Left lung (tissue), 4 donors: ENCODE measurements at regions not wholly inside any gene's neighbourhood (a gene's known extent, or its start where the extent isn't known, plus 50 kb on each side); places are given as distances from the start of the nearest gene placed in this dataset.

Source experiments
- ATAC-seq: fragments of 200-7000 bp; cut with Tn5 transposase; one replicate; pipeline ENCODE4 v1.9.1; 2020; ENCODE audit warnings: moderate library complexity
- DNase-seq, 4 donors: peaks; one replicate each; pipeline ENCODE4 v3.0.0-alpha.2; 2013 to 2020
- H3K27ac ChIP-seq, 2 donors: fragments of 200-600 bp; sonication (generic) in 1 of 2; one replicate each; pipeline versions ENCODE4 v1.5.0 to v1.8.0; 2020 to 2021
- H3K27me3 ChIP-seq, 2 donors: fragments of 200-600 bp; sonication (generic) in 1 of 2; one replicate each; pipeline versions ENCODE4 v1.5.0 to v1.8.0; 2020 to 2021
- H3K36me3 ChIP-seq, 2 donors: fragments of 200-600 bp; sonication (generic) in 1 of 2; one replicate each; pipeline versions ENCODE4 v1.5.0 to v1.8.0; 2020 to 2021
- H3K4me1 ChIP-seq, 2 donors: fragments of 200-600 bp; one replicate each; pipeline ENCODE4 v1.8.0; 2021
- H3K4me3 ChIP-seq, 2 donors: fragments of 200-600 bp; sonication (generic) in 1 of 2; one replicate each; pipeline versions ENCODE4 v1.5.0 to v1.8.0; 2020 to 2021; ENCODE audit warnings: mild to moderate bottlenecking in 1 of 2
- H3K9me3 ChIP-seq, 2 donors: fragments of 200-600 bp; sonication (generic) in 1 of 2; one replicate each; pipeline versions ENCODE4 v1.5.0 to v1.8.0; 2020 to 2021
- intact Hi-C, 2 donors: fragments of 100-400 bp; cut with DNase I; formaldehyde crosslinking; loops; one replicate each; pipeline versions ENCODE4 v1.11.2 to v1.14.2; 2022
- TF ChIP-seq, protein P1 (sequence below), 2 donors: fragments of 200-600 bp; sonication (generic) in 1 of 2; IDR thresholded peaks; one replicate each; pipeline versions ENCODE4 v1.5.0 to v1.8.0; 2021; ENCODE audit warnings: antibody characterized with exemption in 2 of 2
- donor health status: DM: no; HTN: yes; CAD: no.
- donor health status: DM: no; HTN: no; CAD: no.

DNA sequence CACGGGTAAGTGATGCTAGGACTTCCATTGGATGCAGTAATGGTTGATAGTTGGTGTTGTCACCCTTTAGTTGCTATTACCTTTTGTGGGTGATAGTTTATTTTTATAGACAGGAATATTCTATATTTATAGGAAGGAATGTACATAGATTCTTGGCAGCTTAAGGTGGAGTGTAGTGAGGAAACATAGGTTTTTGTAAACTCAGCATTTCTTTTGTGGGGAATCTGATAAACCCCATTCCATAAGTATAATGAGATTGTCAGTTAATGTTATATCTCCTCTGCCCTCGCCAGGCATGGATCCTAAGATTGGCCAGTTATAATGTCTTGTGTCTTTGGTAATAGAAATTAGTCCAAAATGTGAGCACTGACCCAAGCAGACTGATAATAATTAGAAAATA is 262.7 kb downstream of the JRKL start:
- Histone ChIP-seq H3K4me1 (no peaks in the 10 kb centered on the region), H3K27ac (no peak overlapping the region), H3K9me3 (no peaks in the 10 kb centered on the region), H3K36me3 (no peaks in the 10 kb centered on the region), H3K27me3 (no peaks in the 10 kb centered on the region), H3K4me3 (no peak overlapping the region)
- DNase-seq (no peak), ATAC-seq (no peak)
- TF ChIP-seq, protein P1, sequence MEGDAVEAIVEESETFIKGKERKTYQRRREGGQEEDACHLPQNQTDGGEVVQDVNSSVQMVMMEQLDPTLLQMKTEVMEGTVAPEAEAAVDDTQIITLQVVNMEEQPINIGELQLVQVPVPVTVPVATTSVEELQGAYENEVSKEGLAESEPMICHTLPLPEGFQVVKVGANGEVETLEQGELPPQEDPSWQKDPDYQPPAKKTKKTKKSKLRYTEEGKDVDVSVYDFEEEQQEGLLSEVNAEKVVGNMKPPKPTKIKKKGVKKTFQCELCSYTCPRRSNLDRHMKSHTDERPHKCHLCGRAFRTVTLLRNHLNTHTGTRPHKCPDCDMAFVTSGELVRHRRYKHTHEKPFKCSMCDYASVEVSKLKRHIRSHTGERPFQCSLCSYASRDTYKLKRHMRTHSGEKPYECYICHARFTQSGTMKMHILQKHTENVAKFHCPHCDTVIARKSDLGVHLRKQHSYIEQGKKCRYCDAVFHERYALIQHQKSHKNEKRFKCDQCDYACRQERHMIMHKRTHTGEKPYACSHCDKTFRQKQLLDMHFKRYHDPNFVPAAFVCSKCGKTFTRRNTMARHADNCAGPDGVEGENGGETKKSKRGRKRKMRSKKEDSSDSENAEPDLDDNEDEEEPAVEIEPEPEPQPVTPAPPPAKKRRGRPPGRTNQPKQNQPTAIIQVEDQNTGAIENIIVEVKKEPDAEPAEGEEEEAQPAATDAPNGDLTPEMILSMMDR (IDR thresholded peaks at IDR 0.05) = no peak
- intact Hi-C loops = no loop called here

DNA sequence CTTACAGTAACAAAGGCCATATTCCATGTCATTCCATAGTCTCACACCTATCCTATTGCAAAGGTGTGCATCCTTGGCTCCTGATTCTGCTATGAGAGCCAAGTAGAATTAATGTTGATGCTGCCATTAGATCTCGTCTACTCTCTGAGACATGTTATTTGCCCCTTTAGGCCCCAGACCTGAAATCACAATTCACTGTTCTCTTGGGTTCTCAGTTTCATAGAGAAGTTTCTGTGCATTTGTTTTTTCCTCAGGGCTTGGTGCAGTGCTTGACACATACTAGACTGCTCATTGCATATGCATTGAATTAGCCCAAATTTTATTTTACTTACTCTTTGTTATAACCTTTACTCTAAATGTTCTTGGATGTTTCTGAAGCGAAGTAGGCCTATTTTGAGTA is 265.7 kb downstream of the JRKL start:
- ATAC-seq (no peak), DNase-seq (no peak)
- Histone ChIP-seq H3K36me3 (no peaks in the 10 kb centered on the region), H3K27me3 (no peaks in the 10 kb centered on the region), H3K27ac (no peak overlapping the region), H3K4me3 (no peak overlapping the region), H3K4me1 (no peaks in the 10 kb centered on the region), H3K9me3 (no peaks in the 10 kb centered on the region)
- intact Hi-C loops = no loop called here
- TF ChIP-seq, protein P1 (IDR thresholded peaks at IDR 0.05) = no peak

DNA sequence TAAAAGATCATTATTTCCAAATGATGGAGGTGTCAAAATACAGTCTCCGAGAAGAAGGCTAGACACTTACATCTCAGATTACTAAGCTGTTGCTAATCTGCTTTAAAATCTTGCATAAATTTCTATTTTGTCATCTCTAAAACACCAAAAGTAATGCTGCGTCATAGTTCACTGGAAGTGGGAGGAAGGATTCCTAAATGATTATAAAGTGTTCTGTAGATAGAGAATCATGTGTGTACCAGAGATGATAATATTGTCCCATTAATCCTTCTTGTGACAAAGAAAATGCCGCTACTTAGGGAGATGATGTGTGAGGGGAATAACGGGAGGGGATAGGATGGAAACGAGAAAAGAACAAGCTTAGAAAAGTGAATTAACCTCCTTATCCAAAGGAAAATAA is 268.6 kb downstream of the JRKL start:
- no peak for DNase-seq
- H3K4me3 ChIP-seq = no peak overlapping the region
- no peaks in the 10 kb centered on the region for H3K9me3 ChIP-seq
- no peaks in the 10 kb centered on the region for H3K27me3 ChIP-seq
- TF ChIP-seq, protein P1 (IDR thresholded peaks at IDR 0.05) = no peak
- H3K4me1 ChIP-seq = no peaks in the 10 kb centered on the region
- intact Hi-C loops = no loop called here
- ATAC-seq = no peak
- no peaks in the 10 kb centered on the region for H3K36me3 ChIP-seq
- no peak overlapping the region for H3K27ac ChIP-seq

DNA sequence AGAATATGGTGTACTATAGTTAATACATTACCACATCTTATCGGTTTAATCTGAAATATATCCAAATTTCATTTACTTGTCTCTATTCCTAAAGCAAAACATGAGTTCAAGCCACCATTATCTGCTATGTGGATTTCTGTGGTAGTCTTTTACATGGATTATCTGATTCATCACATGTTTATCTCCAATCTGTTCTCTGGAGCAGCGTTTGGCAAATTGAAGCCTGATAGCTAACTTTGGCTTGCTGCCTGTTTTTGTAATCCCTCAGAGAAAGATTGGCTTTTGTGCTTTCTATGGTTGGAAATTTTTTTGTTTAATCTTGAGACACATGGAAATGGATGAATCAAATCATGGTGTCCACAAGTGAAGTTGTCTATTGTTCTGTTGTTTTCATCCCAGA is 274.3 kb downstream of the JRKL start:
- intact Hi-C loops = no loop called here
- Histone ChIP-seq H3K27me3 (no peaks in the 10 kb centered on the region), H3K4me1 (no peaks in the 10 kb centered on the region), H3K27ac (no peak overlapping the region), H3K9me3 (no peaks in the 10 kb centered on the region), H3K4me3 (no peak overlapping the region), H3K36me3 (no peaks in the 10 kb centered on the region)
- DNase-seq (no peak), ATAC-seq (no peak)
- TF ChIP-seq, protein P1 (IDR thresholded peaks at IDR 0.05) = no peak

DNA sequence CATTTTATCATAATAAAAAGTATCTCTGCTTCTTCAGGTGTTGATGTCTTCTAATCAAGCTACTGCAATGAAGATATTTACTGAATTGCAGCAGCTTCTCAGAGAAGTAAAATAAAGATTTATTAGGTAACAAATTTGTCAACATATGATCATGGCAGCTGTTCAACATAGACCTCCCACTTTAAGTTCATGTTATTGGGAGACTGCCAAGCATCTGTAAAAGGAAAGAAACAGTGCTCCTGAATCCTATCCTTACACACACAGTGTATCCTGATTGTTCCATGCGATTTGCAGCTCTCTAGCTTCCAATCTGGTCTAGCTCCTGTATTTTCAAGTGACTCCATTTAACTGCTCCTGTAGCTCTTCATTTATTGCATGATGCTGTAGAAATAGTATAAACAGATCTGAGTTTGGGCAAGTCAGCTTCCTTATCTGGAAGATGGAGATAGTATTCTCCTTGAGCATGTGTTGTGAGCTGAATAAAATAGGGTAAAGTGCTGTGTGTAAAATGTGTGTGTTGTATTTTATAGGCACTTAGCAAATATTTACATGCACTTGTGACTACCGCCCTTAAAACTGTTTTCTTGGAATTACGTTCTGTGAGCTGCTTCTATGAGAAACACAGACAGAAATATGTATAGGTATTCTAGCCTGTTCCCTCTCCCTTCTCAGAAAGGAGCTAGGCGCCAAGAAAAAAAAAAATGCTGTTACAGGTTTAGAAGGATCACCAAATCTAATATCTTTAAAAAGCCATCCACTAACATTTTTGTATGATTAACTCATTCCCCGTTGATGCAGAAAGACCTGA is 290.6 kb downstream of the JRKL start:
- Histone ChIP-seq H3K36me3 (no peaks in the 10 kb centered on the region), H3K9me3 (no peaks in the 10 kb centered on the region), H3K4me1 (no peaks in the 10 kb centered on the region), H3K27me3 (no peaks in the 10 kb centered on the region), H3K4me3 (no peak overlapping the region), H3K27ac (no peak overlapping the region)
- TF ChIP-seq, protein P1 (IDR thresholded peaks at IDR 0.05) = no peak
- ATAC-seq = no peak
- intact Hi-C loops = no loop called here
- DNase-seq = peak in 1 of 4 donors; percentile 2
